PFSK-1 (cell line): ENCODE measurements at regions not wholly inside any gene's neighbourhood (a gene's known extent, or its start where the extent isn't known, plus 50 kb on each side); places are given as distances from the start of the nearest gene placed in this dataset.

ENCODE experiments used
- POLR2AphosphoS5 ChIP-seq: IDR thresholded peaks from 2 replicates; pipeline ENCODE4 v1.6.1; 2012; ENCODE audit warnings: low read depth, mild to moderate bottlenecking, control low read depth, low read length, moderate library complexity
- TAF1 ChIP-seq: IDR thresholded peaks from 2 replicates; pipeline ENCODE4 v1.6.1; 2012; ENCODE audit warnings: low read length, control low read depth, borderline replicate concordance; ENCODE audit not compliant: insufficient read depth
- TF ChIP-seq, protein P1 (sequence below), 2 experiments: IDR thresholded peaks; 2 replicates each; pipeline versions ENCODE4 v1.6.1 to v1.8.0; 2011 to 2012; ENCODE audit warnings: low read depth in 2 of 2, low read length in 2 of 2, control low read depth in 1 of 2, inconsistent platforms in 1 of 2, mild to moderate bottlenecking in 1 of 2, moderate library complexity in 1 of 2; ENCODE audit not compliant: insufficient read depth in 1 of 2

DNA sequence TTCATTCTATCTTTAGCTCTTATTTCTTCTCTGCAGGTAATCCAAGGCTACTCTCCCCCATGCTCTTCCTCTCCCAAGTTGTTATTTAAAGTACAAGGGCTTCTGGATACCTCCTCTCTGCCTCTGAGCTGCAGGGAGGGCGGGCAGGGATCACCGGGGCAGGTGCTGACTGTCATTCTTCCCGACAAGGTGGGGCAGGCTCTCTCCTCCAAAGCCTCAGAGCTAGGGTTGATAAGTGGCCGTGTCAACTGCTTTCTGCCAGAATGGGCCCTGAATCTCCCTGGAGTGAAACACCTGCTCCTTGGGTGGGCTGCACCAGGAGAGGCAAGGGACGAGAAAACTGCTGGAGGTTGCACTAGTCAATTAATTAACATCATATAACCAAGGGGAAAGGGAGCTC, 250.3 kb downstream of the SLC4A3 start:
- TF ChIP-seq TAF1 (no peak), POLR2AphosphoS5 (no peak)
- TF ChIP-seq, protein P1, sequence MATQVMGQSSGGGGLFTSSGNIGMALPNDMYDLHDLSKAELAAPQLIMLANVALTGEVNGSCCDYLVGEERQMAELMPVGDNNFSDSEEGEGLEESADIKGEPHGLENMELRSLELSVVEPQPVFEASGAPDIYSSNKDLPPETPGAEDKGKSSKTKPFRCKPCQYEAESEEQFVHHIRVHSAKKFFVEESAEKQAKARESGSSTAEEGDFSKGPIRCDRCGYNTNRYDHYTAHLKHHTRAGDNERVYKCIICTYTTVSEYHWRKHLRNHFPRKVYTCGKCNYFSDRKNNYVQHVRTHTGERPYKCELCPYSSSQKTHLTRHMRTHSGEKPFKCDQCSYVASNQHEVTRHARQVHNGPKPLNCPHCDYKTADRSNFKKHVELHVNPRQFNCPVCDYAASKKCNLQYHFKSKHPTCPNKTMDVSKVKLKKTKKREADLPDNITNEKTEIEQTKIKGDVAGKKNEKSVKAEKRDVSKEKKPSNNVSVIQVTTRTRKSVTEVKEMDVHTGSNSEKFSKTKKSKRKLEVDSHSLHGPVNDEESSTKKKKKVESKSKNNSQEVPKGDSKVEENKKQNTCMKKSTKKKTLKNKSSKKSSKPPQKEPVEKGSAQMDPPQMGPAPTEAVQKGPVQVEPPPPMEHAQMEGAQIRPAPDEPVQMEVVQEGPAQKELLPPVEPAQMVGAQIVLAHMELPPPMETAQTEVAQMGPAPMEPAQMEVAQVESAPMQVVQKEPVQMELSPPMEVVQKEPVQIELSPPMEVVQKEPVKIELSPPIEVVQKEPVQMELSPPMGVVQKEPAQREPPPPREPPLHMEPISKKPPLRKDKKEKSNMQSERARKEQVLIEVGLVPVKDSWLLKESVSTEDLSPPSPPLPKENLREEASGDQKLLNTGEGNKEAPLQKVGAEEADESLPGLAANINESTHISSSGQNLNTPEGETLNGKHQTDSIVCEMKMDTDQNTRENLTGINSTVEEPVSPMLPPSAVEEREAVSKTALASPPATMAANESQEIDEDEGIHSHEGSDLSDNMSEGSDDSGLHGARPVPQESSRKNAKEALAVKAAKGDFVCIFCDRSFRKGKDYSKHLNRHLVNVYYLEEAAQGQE (IDR thresholded peaks at IDR 0.05; ENCODE audit: insufficient read depth in 1 of 2, low read depth in 2 of 2, low read length in 2 of 2) = no peak
